ENCODE measurements at regions not wholly inside any gene's neighbourhood (a gene's known extent, or its start where the extent isn't known, plus 50 kb on each side); places are given as distances from the start of the nearest gene placed in this dataset.

DNA sequence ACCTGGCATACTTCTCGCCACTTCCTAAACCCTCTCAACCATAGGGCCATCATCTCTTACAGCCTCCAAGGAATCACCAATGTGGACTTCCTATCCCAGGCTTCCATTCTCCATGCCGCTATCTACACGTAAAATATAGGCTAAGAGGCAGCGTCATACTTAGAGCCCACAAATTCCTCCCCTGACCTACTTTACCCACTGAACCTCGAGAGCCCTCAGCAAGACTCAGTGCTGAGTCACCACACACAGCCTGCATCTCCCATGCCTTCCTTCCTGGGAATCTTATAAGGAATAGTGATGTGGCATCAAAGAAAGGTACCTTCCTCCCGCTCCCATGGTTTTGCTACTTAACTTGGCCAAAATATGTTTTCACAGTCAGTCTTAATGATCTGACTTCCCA is 435.6 kb upstream of the NFE2L3 start:
- TF ChIP-seq EZH2phosphoT487 (IDR thresholded peaks at IDR 0.05; ENCODE audit: borderline replicate concordance, low read length): no peak
- TF ChIP-seq, protein P1, sequence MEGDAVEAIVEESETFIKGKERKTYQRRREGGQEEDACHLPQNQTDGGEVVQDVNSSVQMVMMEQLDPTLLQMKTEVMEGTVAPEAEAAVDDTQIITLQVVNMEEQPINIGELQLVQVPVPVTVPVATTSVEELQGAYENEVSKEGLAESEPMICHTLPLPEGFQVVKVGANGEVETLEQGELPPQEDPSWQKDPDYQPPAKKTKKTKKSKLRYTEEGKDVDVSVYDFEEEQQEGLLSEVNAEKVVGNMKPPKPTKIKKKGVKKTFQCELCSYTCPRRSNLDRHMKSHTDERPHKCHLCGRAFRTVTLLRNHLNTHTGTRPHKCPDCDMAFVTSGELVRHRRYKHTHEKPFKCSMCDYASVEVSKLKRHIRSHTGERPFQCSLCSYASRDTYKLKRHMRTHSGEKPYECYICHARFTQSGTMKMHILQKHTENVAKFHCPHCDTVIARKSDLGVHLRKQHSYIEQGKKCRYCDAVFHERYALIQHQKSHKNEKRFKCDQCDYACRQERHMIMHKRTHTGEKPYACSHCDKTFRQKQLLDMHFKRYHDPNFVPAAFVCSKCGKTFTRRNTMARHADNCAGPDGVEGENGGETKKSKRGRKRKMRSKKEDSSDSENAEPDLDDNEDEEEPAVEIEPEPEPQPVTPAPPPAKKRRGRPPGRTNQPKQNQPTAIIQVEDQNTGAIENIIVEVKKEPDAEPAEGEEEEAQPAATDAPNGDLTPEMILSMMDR (conservative IDR thresholded peaks at IDR 0.05; ENCODE audit: low read depth, low read length): no peak
- TF ChIP-seq EZH2 (IDR thresholded peaks at IDR 0.05; ENCODE audit: low read length, unreplicated experiment): no peak

All from PC-3 (cell line).